ENCODE measurements at regions not wholly inside any gene's neighbourhood (a gene's known extent, or its start where the extent isn't known, plus 50 kb on each side); places are given as distances from the start of the nearest gene placed in this dataset.
"Not testable (repeated sequence)": the region's sequence is repeated elsewhere in the genome, so short reads cannot be mapped to it uniquely, and the experiment has no call there.

DNA sequence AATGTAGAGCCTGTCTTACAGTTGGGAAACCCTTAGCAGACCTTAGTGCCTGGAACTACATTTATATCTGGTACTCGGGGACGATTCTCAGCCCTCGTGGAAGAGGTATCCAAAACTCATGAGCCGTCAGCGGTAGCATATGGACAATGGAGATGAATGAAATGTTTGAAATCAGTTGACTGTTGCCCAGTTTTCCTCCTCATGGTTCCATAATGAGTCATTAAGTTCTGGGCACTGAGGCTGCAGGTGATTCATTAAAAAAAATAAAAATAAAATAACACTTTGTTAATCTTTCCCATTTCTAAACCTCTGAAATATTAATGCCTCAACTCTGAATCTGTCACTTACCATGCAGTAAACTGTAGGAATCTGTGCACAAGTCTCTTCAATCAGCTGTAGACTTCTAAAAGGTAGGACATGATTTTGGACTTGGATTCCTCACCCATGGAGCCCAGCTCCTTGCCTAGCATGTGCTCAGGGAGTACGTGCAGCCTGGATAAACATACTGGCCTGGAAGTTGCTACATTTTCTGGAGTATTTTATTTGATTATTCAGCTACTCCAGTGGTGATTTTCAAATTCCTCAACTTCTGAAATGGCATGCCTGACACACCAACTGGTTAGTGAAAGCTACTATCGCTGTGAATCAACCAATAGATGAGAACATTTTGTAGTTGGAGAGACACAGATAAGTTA is 979.2 kb downstream of the CNTNAP5 start:
- H3K4me2 ChIP-seq (replicated peaks; ENCODE audit: extremely low read depth, low read length, poor library complexity, severe bottlenecking), result no peak overlapping the region
- no peaks in the 10 kb centered on the region for H3K4me1 ChIP-seq (ENCODE audit: control insufficient read depth in 1 of 2, insufficient read depth in 2 of 2, low read length in 2 of 2)
- no peaks in the 10 kb centered on the region for H3K79me2 ChIP-seq (ENCODE audit: insufficient read depth, low read length)
- H2AFZ ChIP-seq (ENCODE audit: insufficient read depth, low read depth, low read length, poor library complexity, severe bottlenecking), result no peak overlapping the region
- H3K27me3 Mint-ChIP-seq (ENCODE audit: low read depth in 3 of 3), result no peaks in the 10 kb centered on the region
- H3K9me3 Mint-ChIP-seq, result peaks cover 0 to 2% (median 0%) of the 10 kb centered on the region in 7 donors
- no peaks in the 10 kb centered on the region for H4K20me1 ChIP-seq (ENCODE audit: insufficient read depth, low read length)
- H3K27me3 ChIP-seq (ENCODE audit: control insufficient read depth in 2 of 2, insufficient read depth in 2 of 2, low read length in 2 of 2), result no peaks in the 10 kb centered on the region
- no peak overlapping the region for H3K27ac ChIP-seq (ENCODE audit: low read depth in 1 of 2, low read length in 2 of 2)
- intact Hi-C loops (cut with micrococcal nuclease), result no loop called here
- H3K36me3 Mint-ChIP-seq, result no peaks in the 10 kb centered on the region
- no peak for DNase-seq
- H3K9me3 ChIP-seq (replicated peaks in 1 of 2; ENCODE audit: control insufficient read depth in 1 of 2, insufficient read depth in 1 of 2, low read length in 2 of 2), result peaks cover 0 to 4% of the 10 kb centered on the region in 2 donors
- no peak overlapping the region for H3K4me3 Mint-ChIP-seq
- TF ChIP-seq, protein P1, sequence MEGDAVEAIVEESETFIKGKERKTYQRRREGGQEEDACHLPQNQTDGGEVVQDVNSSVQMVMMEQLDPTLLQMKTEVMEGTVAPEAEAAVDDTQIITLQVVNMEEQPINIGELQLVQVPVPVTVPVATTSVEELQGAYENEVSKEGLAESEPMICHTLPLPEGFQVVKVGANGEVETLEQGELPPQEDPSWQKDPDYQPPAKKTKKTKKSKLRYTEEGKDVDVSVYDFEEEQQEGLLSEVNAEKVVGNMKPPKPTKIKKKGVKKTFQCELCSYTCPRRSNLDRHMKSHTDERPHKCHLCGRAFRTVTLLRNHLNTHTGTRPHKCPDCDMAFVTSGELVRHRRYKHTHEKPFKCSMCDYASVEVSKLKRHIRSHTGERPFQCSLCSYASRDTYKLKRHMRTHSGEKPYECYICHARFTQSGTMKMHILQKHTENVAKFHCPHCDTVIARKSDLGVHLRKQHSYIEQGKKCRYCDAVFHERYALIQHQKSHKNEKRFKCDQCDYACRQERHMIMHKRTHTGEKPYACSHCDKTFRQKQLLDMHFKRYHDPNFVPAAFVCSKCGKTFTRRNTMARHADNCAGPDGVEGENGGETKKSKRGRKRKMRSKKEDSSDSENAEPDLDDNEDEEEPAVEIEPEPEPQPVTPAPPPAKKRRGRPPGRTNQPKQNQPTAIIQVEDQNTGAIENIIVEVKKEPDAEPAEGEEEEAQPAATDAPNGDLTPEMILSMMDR (IDR thresholded peaks at IDR 0.05), result no peak
- H3K4me1 Mint-ChIP-seq, result no peaks in the 10 kb centered on the region
- H3K9ac ChIP-seq (ENCODE audit: insufficient read depth, low read length, poor library complexity, severe bottlenecking), result no peak overlapping the region
- H3K27ac Mint-ChIP-seq, result no peak overlapping the region
- no peaks in the 10 kb centered on the region for H3K36me3 ChIP-seq (replicated peaks in 1 of 2; ENCODE audit: control insufficient read depth in 1 of 2, insufficient read depth in 2 of 2, low read length in 2 of 2)
- no peak overlapping the region for H3K4me3 ChIP-seq (replicated peaks in 1 of 3; ENCODE audit: low read depth in 2 of 3, low read length in 3 of 3)
- WGBS (ENCODE audit: insufficient coverage), result 74% methylated on average over 5 of the region's 7 CpGs

DNA sequence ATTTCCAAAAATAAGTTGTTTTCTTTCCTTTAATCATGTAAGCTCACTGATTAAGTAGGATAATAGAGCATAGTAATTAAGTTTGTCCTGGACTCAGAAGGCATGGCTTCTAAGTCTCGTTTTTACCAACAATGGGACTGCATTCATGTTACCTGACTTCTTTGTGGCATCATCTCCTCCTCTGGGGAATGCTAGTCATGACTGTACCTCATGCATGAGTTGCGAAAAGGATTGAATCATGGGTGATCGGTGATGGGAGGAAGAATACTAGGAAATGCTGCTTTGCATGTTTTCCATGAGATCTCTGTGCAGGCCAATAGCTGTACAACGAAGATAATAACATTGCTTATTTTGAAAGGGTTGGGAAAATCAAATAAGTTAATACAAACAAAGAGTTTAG is 981.6 kb downstream of the CNTNAP5 start:
- H3K4me3 Mint-ChIP-seq, result no peak overlapping the region
- H3K4me2 ChIP-seq (replicated peaks; ENCODE audit: extremely low read depth, low read length, poor library complexity, severe bottlenecking), result no peak overlapping the region
- TF ChIP-seq, protein P1 (IDR thresholded peaks at IDR 0.05), result no peak
- peaks cover 0 to 4% of the 10 kb centered on the region in 2 donors for H3K9me3 ChIP-seq (replicated peaks in 1 of 2; ENCODE audit: control insufficient read depth in 1 of 2, insufficient read depth in 1 of 2, low read length in 2 of 2)
- intact Hi-C loops (cut with micrococcal nuclease), result no loop called here
- no peaks in the 10 kb centered on the region for H3K27me3 Mint-ChIP-seq (ENCODE audit: low read depth in 3 of 3)
- WGBS (ENCODE audit: insufficient coverage), result 68% methylated on average over 2 of the region's 4 CpGs
- H3K27ac Mint-ChIP-seq, result no peak overlapping the region
- DNase-seq, result no peak
- H4K20me1 ChIP-seq (ENCODE audit: insufficient read depth, low read length), result no peaks in the 10 kb centered on the region
- no peak overlapping the region for H3K4me3 ChIP-seq (replicated peaks in 1 of 3; ENCODE audit: low read depth in 2 of 3, low read length in 3 of 3)
- H3K9me3 Mint-ChIP-seq, result peaks cover 0 to 2% (median 0%) of the 10 kb centered on the region in 7 donors
- no peaks in the 10 kb centered on the region for H3K79me2 ChIP-seq (ENCODE audit: insufficient read depth, low read length)
- H3K36me3 ChIP-seq (replicated peaks in 1 of 2; ENCODE audit: control insufficient read depth in 1 of 2, insufficient read depth in 2 of 2, low read length in 2 of 2), result no peaks in the 10 kb centered on the region
- no peaks in the 10 kb centered on the region for H3K27me3 ChIP-seq (ENCODE audit: control insufficient read depth in 2 of 2, insufficient read depth in 2 of 2, low read length in 2 of 2)
- H3K4me1 ChIP-seq (ENCODE audit: control insufficient read depth in 1 of 2, insufficient read depth in 2 of 2, low read length in 2 of 2), result no peaks in the 10 kb centered on the region
- no peaks in the 10 kb centered on the region for H3K36me3 Mint-ChIP-seq
- no peak overlapping the region for H3K9ac ChIP-seq (ENCODE audit: insufficient read depth, low read length, poor library complexity, severe bottlenecking)
- no peak overlapping the region for H2AFZ ChIP-seq (ENCODE audit: insufficient read depth, low read depth, low read length, poor library complexity, severe bottlenecking)
- H3K4me1 Mint-ChIP-seq, result no peaks in the 10 kb centered on the region
- no peak overlapping the region for H3K27ac ChIP-seq (ENCODE audit: low read depth in 1 of 2, low read length in 2 of 2)

DNA sequence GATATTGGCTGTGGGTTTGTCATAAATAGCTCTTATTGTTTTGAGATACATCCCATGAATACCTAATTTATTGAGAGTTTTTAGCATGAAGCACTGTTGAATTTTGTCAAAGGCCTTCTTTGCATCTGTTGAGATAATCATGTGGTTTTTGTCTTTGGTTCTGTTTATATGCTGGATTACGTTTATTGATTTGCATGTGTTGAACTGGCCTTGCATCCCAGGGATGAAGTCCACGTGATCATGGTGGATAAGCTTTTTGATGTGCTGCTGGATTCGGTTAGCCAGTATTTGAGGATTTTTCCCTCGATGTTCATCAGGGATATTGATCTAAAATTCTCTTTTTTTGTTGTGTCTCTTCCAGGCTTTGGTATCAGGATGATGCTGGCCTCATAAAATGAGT is 1003.6 kb downstream of the CNTNAP5 start:
- H4K20me1 ChIP-seq (ENCODE audit: insufficient read depth, low read length); H3K4me2 ChIP-seq (replicated peaks; ENCODE audit: extremely low read depth, low read length, poor library complexity, severe bottlenecking); H3K9me3 ChIP-seq (replicated peaks in 1 of 2; ENCODE audit: control insufficient read depth in 1 of 2, insufficient read depth in 1 of 2, low read length in 2 of 2); H3K27ac Mint-ChIP-seq; H2AFZ ChIP-seq (ENCODE audit: insufficient read depth, low read depth, low read length, poor library complexity, severe bottlenecking); H3K4me1 Mint-ChIP-seq; H3K27ac ChIP-seq (ENCODE audit: low read depth in 1 of 2, low read length in 2 of 2); H3K36me3 ChIP-seq (replicated peaks in 1 of 2; ENCODE audit: control insufficient read depth in 1 of 2, insufficient read depth in 2 of 2, low read length in 2 of 2); H3K4me1 ChIP-seq (ENCODE audit: control insufficient read depth in 1 of 2, insufficient read depth in 2 of 2, low read length in 2 of 2); DNase-seq; H3K79me2 ChIP-seq (ENCODE audit: insufficient read depth, low read length); H3K9ac ChIP-seq (ENCODE audit: insufficient read depth, low read length, poor library complexity, severe bottlenecking); H3K4me3 ChIP-seq (replicated peaks in 1 of 3; ENCODE audit: low read depth in 2 of 3, low read length in 3 of 3); H3K27me3 Mint-ChIP-seq (ENCODE audit: low read depth in 3 of 3); intact Hi-C loops (cut with micrococcal nuclease); H3K27me3 ChIP-seq (ENCODE audit: control insufficient read depth in 2 of 2, insufficient read depth in 2 of 2, low read length in 2 of 2); H3K36me3 Mint-ChIP-seq; H3K4me3 Mint-ChIP-seq: not testable (repeated sequence)
- peaks cover 1 to 15% (median 6%) of the 10 kb centered on the region in 7 donors for H3K9me3 Mint-ChIP-seq
- 81% methylated on average over 4 of the region's 4 CpGs for WGBS (ENCODE audit: insufficient coverage)
